KMS-11 (cell line): ENCODE measurements at regions not wholly inside any gene's neighbourhood (a gene's known extent, or its start where the extent isn't known, plus 50 kb on each side); places are given as distances from the start of the nearest gene placed in this dataset.

Source experiments
- H2AFZ ChIP-seq: fragments of 200-600 bp; sonication (generic); 2 replicates; pipeline ENCODE4 v1.6.1; 2016; ENCODE audit warnings: antibody characterized with exemption, mixed run types, low read depth
- H3K27ac ChIP-seq: fragments of 200-600 bp; sonication (generic); 2 replicates; pipeline ENCODE4 v1.6.1; 2016; ENCODE audit warnings: mild to moderate bottlenecking, mixed run types
- H3K27me3 ChIP-seq: fragments of 200-600 bp; sonication (generic); 2 replicates; pipeline ENCODE4 v1.6.1; 2017; ENCODE audit warnings: mild to moderate bottlenecking, low read depth, mixed run types, moderate library complexity; ENCODE audit not compliant: insufficient read depth
- H3K36me3 ChIP-seq: fragments of 200-600 bp; sonication (generic); 2 replicates; pipeline ENCODE4 v1.6.1; 2017; ENCODE audit warnings: mild to moderate bottlenecking, mixed run types; ENCODE audit not compliant: insufficient read depth
- H3K4me1 ChIP-seq: fragments of 200-600 bp; sonication (generic); 2 replicates; pipeline ENCODE4 v1.6.1; 2016; ENCODE audit warnings: mild to moderate bottlenecking, low read depth, mixed run types; ENCODE audit not compliant: poor library complexity, severe bottlenecking
- H3K4me2 ChIP-seq: fragments of 200-600 bp; sonication (generic); 2 replicates; pipeline ENCODE4 v1.7.0; 2016; ENCODE audit warnings: mild to moderate bottlenecking, mixed run types
- H3K4me3 ChIP-seq: fragments of 200-600 bp; sonication (generic); IDR thresholded peaks from 2 replicates; pipeline ENCODE4 v1.6.1; 2017; ENCODE audit warnings: low read depth, low read length, mixed read lengths; ENCODE audit not compliant: insufficient read depth
- H3K79me2 ChIP-seq: fragments of 200-600 bp; sonication (generic); 2 replicates; pipeline ENCODE4 v1.6.1; 2016; ENCODE audit warnings: low read depth, mixed run types; ENCODE audit not compliant: insufficient read depth
- H3K9ac ChIP-seq: fragments of 200-600 bp; sonication (generic); 2 replicates; pipeline ENCODE4 v1.6.1; 2016; ENCODE audit warnings: mild to moderate bottlenecking, mixed run types
- H4K20me1 ChIP-seq: fragments of 200-600 bp; sonication (generic); 2 replicates; pipeline ENCODE4 v1.6.1; 2016; ENCODE audit warnings: mild to moderate bottlenecking, mixed run types; ENCODE audit not compliant: insufficient read depth
- CTCF ChIP-seq: fragments of 200-600 bp; sonication (generic); conservative IDR thresholded peaks from 2 replicates; pipeline ENCODE4 v1.6.1; 2017; ENCODE audit warnings: low read depth, mild to moderate bottlenecking, antibody characterized with exemption, low read length, moderate library complexity, mixed read lengths

- H2AFZ ChIP-seq = no peak overlapping the region
- H3K36me3 ChIP-seq = no peaks in the 10 kb centered on the region
- no peaks in the 10 kb centered on the region for H3K4me1 ChIP-seq
- no peak overlapping the region for H3K9ac ChIP-seq
- no peak for TF ChIP-seq CTCF
- no peaks in the 10 kb centered on the region for H4K20me1 ChIP-seq
- no peaks in the 10 kb centered on the region for H3K27me3 ChIP-seq
- no peak overlapping the region for H3K27ac ChIP-seq
- H3K4me2 ChIP-seq = no peak overlapping the region
- H3K79me2 ChIP-seq = no peaks in the 10 kb centered on the region
- no peak overlapping the region for H3K4me3 ChIP-seq
Measured at GRCh38 chr1:170369000-170369399, 163.0 kb upstream of the GORAB start.

- Histone ChIP-seq H3K4me1 (no peaks in the 10 kb centered on the region), H3K27me3 (no peaks in the 10 kb centered on the region), H3K4me2 (no peak overlapping the region), H3K4me3 (no peak overlapping the region), H3K36me3 (no peaks in the 10 kb centered on the region), H3K9ac (no peak overlapping the region), H2AFZ (no peak overlapping the region), H4K20me1 (no peaks in the 10 kb centered on the region), H3K27ac (no peak overlapping the region), H3K79me2 (no peaks in the 10 kb centered on the region)
- no peak for TF ChIP-seq CTCF
Measured at GRCh38 chr1:170369417-170369816, 162.5 kb upstream of the GORAB start.

- Histone ChIP-seq H3K4me3 (no peak overlapping the region), H3K36me3 (no peaks in the 10 kb centered on the region), H3K4me2 (no peak overlapping the region), H3K79me2 (no peaks in the 10 kb centered on the region), H2AFZ (no peak overlapping the region), H3K9ac (no peak overlapping the region), H3K4me1 (no peaks in the 10 kb centered on the region), H3K27ac (no peak overlapping the region), H4K20me1 (no peaks in the 10 kb centered on the region), H3K27me3 (no peaks in the 10 kb centered on the region)
- TF ChIP-seq CTCF = no peak
Measured at GRCh38 chr1:170370087-170370486, 161.9 kb upstream of the GORAB start.

GRCh38 chr1:170375082-170375723, 156.8 kb upstream of the GORAB start:
- H3K36me3 ChIP-seq = no peaks in the 10 kb centered on the region
- no peak overlapping the region for H2AFZ ChIP-seq
- no peaks in the 10 kb centered on the region for H3K4me1 ChIP-seq
- H3K27ac ChIP-seq = no peak overlapping the region
- H3K27me3 ChIP-seq = no peaks in the 10 kb centered on the region
- no peak for TF ChIP-seq CTCF
- no peaks in the 10 kb centered on the region for H4K20me1 ChIP-seq
- no peak overlapping the region for H3K4me3 ChIP-seq
- H3K4me2 ChIP-seq = no peak overlapping the region
- H3K79me2 ChIP-seq = no peaks in the 10 kb centered on the region
- no peak overlapping the region for H3K9ac ChIP-seq
